Activated CD4-positive, alpha-beta T cell treated with anti-CD3 and anti-CD28 coated beads for 48 hours (primary cell): ENCODE measurements at regions not wholly inside any gene's neighbourhood (a gene's known extent, or its start where the extent isn't known, plus 50 kb on each side); places are given as distances from the start of the nearest gene placed in this dataset.
"Not testable (repeated sequence)": the region's sequence is repeated elsewhere in the genome, so short reads cannot be mapped to it uniquely, and the experiment has no call there.

ENCODE experiments used
- DNase-seq: peaks from one replicate; pipeline ENCODE4 v3.0.0-alpha.2; 2020

GRCh38 chr2:17460371-17461086 is 57.7 kb downstream of the RAD51AP2 start:
- DNase-seq: no peak

GRCh38 chr2:17455343-17455742 is 62.9 kb downstream of the RAD51AP2 start:
- DNase-seq: no peak

- not testable (repeated sequence) for DNase-seq
Observed at GRCh38 chr2:17446191-17446590, 72.0 kb downstream of the RAD51AP2 start.

GRCh38 chr2:17445744-17446143 is 72.5 kb downstream of the RAD51AP2 start:
- DNase-seq: no peak

GRCh38 chr2:17442334-17442733 is 75.9 kb downstream of the RAD51AP2 start:
- no peak for DNase-seq

- DNase-seq: no peak
Observed at GRCh38 chr2:17441790-17442189, 76.5 kb downstream of the RAD51AP2 start.

- DNase-seq: no peak
Observed at GRCh38 chr2:17441055-17441771, 77.0 kb downstream of the RAD51AP2 start.

GRCh38 chr2:17430326-17430725 is 87.9 kb downstream of the RAD51AP2 start:
- DNase-seq: no peak

- no peak for DNase-seq
Observed at GRCh38 chr2:17429130-17429529, 89.1 kb downstream of the RAD51AP2 start.

- DNase-seq: no peak
Observed at GRCh38 chr2:17427401-17427800, 90.8 kb downstream of the RAD51AP2 start.

GRCh38 chr2:17426743-17427142 is 91.5 kb downstream of the RAD51AP2 start:
- no peak for DNase-seq

GRCh38 chr2:17422061-17422460 is 96.2 kb downstream of the RAD51AP2 start:
- DNase-seq: no peak

- DNase-seq: no peak
Observed at GRCh38 chr2:17416884-17417391, 101.3 kb downstream of the RAD51AP2 start.

- DNase-seq: no peak
Observed at GRCh38 chr2:17413036-17413435, 105.2 kb downstream of the RAD51AP2 start.

GRCh38 chr2:17401096-17401495 is 117.1 kb downstream of the RAD51AP2 start:
- DNase-seq: no peak

GRCh38 chr2:17398770-17399169 is 119.5 kb downstream of the RAD51AP2 start:
- no peak for DNase-seq

GRCh38 chr2:17388798-17389197 is 129.4 kb downstream of the RAD51AP2 start:
- DNase-seq: no peak

GRCh38 chr2:17387591-17387990 is 130.6 kb downstream of the RAD51AP2 start:
- DNase-seq: no peak

GRCh38 chr2:17386771-17387170 is 131.5 kb downstream of the RAD51AP2 start:
- DNase-seq: no peak

GRCh38 chr2:17380003-17380402 is 138.2 kb downstream of the RAD51AP2 start:
- DNase-seq: no peak

- no peak for DNase-seq
Observed at GRCh38 chr2:17375262-17375661, 143.0 kb downstream of the RAD51AP2 start.

GRCh38 chr2:17373741-17374140 is 144.5 kb downstream of the RAD51AP2 start:
- DNase-seq: no peak

- no peak for DNase-seq
Observed at GRCh38 chr2:17373041-17373440, 145.2 kb downstream of the RAD51AP2 start.

- no peak for DNase-seq
Observed at GRCh38 chr2:17363846-17364245, 154.4 kb downstream of the RAD51AP2 start.
